GM19351 (cell line): ENCODE measurements at regions not wholly inside any gene's neighbourhood (a gene's known extent, or its start where the extent isn't known, plus 50 kb on each side); places are given as distances from the start of the nearest gene placed in this dataset.
"Not testable (repeated sequence)": the region's sequence is repeated elsewhere in the genome, so short reads cannot be mapped to it uniquely, and the experiment has no call there.

Experiments used
- ATAC-seq: cut with Tn5 transposase; IDR thresholded peaks from one replicate; pipeline ENCODE4 v1.9.1; 2021; ENCODE audit warnings: mild to moderate bottlenecking, moderate library complexity; ENCODE audit not compliant: unreplicated experiment

GRCh38 chr12:84157170-84157569 is 755.4 kb downstream of the SLC6A15 start:
- no peak for ATAC-seq

GRCh38 chr12:84154991-84155930 is 757.3 kb downstream of the SLC6A15 start:
- ATAC-seq: not testable (repeated sequence)

GRCh38 chr12:84154439-84154990 is 758.1 kb downstream of the SLC6A15 start:
- not testable (repeated sequence) for ATAC-seq

GRCh38 chr12:84150201-84150600 is 762.4 kb downstream of the SLC6A15 start:
- ATAC-seq: no peak

- no peak for ATAC-seq
Observed at GRCh38 chr12:84148335-84148734, 764.3 kb downstream of the SLC6A15 start.

- ATAC-seq: no peak
Observed at GRCh38 chr12:84136862-84137367, 775.7 kb downstream of the SLC6A15 start.

GRCh38 chr12:84135586-84136279 is 776.9 kb downstream of the SLC6A15 start:
- ATAC-seq: no peak

- no peak for ATAC-seq
Observed at GRCh38 chr12:84134797-84135366, 777.7 kb downstream of the SLC6A15 start.

GRCh38 chr12:84131076-84131475 is 781.5 kb downstream of the SLC6A15 start:
- no peak for ATAC-seq

GRCh38 chr12:84128117-84128991 is 784.2 kb downstream of the SLC6A15 start:
- no peak for ATAC-seq

- no peak for ATAC-seq
Observed at GRCh38 chr12:84124211-84124610, 788.4 kb downstream of the SLC6A15 start.

GRCh38 chr12:84117190-84117589 is 795.4 kb downstream of the SLC6A15 start:
- no peak for ATAC-seq

- ATAC-seq: no peak
Observed at GRCh38 chr12:84113666-84114065, 798.9 kb downstream of the SLC6A15 start.

- ATAC-seq: not testable (repeated sequence)
Observed at GRCh38 chr12:84103886-84104285, 808.7 kb downstream of the SLC6A15 start.

- ATAC-seq: not testable (repeated sequence)
Observed at GRCh38 chr12:84101963-84102362, 810.6 kb downstream of the SLC6A15 start.

- not testable (repeated sequence) for ATAC-seq
Observed at GRCh38 chr12:84099591-84099990, 813.0 kb downstream of the SLC6A15 start.

- no peak for ATAC-seq
Observed at GRCh38 chr12:84091651-84092050, 820.9 kb downstream of the SLC6A15 start.

GRCh38 chr12:84089356-84089755 is 823.2 kb downstream of the SLC6A15 start:
- no peak for ATAC-seq

GRCh38 chr12:84085046-84085445 is 827.6 kb downstream of the SLC6A15 start:
- no peak for ATAC-seq

GRCh38 chr12:84079626-84080025 is 833.0 kb downstream of the SLC6A15 start:
- no peak for ATAC-seq
